PFSK-1 (cell line): ENCODE measurements at regions not wholly inside any gene's neighbourhood (a gene's known extent, or its start where the extent isn't known, plus 50 kb on each side); places are given as distances from the start of the nearest gene placed in this dataset.

ENCODE experiments used
- FOXP2 ChIP-seq: optimal IDR thresholded peaks from 2 replicates; pipeline ENCODE3; 2011; ENCODE audit warnings: borderline replicate concordance, control low read depth, inconsistent platforms; ENCODE audit not compliant: insufficient read depth; ENCODE audit errors: extremely low read length, extremely low read depth
- POLR2AphosphoS5 ChIP-seq: IDR thresholded peaks from 2 replicates; pipeline ENCODE4 v1.6.1; 2012; ENCODE audit warnings: low read depth, mild to moderate bottlenecking, control low read depth, low read length, moderate library complexity
- SIN3A ChIP-seq: IDR thresholded peaks from 2 replicates; pipeline ENCODE4 v1.6.1; 2012; ENCODE audit warnings: mild to moderate bottlenecking, low read length, moderate library complexity, borderline replicate concordance; ENCODE audit not compliant: insufficient read depth
- TAF1 ChIP-seq: IDR thresholded peaks from 2 replicates; pipeline ENCODE4 v1.6.1; 2012; ENCODE audit warnings: low read length, control low read depth, borderline replicate concordance; ENCODE audit not compliant: insufficient read depth
- TF ChIP-seq, protein P1 (sequence below), 2 experiments: IDR thresholded peaks; 2 replicates each; pipeline versions ENCODE4 v1.6.1 to v1.8.0; 2011 to 2012; ENCODE audit warnings: low read depth in 2 of 2, low read length in 2 of 2, control low read depth in 1 of 2, inconsistent platforms in 1 of 2, mild to moderate bottlenecking in 1 of 2, moderate library complexity in 1 of 2; ENCODE audit not compliant: insufficient read depth in 1 of 2

DNA sequence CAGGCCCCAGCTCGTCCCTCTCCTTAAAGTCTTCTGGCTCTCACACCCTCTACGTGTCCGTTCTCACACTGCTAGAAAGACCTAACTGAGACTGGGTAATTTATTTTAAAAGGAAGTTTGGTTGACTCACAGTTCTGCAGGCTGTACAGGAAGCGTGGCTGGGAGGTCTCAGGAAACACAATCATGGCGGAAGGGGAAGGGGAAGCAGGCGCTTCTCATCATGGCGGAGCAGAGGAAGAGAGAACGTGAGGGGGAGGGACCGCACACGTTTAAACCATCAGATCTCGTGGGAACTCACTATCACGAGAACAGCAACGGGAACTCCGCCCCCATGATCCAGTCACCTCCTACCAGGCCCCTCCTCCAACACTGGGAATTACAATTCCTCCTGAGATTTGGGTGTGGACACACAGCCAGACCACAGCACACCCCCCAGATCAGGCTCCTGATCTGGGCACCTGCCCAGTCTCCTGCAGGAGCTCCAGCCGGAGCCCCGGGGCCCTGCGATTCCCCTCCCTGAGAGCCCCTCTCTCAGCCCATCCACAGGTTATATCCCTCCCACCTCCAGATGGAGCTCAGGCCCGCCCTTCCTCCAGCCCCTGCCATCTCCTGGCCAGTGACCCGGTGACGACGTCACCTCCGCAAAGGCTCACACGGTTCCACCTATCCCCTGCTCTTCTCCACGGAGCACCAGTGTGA, 170.2 kb downstream of the BRD1 start:
- TF ChIP-seq, protein P1, sequence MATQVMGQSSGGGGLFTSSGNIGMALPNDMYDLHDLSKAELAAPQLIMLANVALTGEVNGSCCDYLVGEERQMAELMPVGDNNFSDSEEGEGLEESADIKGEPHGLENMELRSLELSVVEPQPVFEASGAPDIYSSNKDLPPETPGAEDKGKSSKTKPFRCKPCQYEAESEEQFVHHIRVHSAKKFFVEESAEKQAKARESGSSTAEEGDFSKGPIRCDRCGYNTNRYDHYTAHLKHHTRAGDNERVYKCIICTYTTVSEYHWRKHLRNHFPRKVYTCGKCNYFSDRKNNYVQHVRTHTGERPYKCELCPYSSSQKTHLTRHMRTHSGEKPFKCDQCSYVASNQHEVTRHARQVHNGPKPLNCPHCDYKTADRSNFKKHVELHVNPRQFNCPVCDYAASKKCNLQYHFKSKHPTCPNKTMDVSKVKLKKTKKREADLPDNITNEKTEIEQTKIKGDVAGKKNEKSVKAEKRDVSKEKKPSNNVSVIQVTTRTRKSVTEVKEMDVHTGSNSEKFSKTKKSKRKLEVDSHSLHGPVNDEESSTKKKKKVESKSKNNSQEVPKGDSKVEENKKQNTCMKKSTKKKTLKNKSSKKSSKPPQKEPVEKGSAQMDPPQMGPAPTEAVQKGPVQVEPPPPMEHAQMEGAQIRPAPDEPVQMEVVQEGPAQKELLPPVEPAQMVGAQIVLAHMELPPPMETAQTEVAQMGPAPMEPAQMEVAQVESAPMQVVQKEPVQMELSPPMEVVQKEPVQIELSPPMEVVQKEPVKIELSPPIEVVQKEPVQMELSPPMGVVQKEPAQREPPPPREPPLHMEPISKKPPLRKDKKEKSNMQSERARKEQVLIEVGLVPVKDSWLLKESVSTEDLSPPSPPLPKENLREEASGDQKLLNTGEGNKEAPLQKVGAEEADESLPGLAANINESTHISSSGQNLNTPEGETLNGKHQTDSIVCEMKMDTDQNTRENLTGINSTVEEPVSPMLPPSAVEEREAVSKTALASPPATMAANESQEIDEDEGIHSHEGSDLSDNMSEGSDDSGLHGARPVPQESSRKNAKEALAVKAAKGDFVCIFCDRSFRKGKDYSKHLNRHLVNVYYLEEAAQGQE (IDR thresholded peaks at IDR 0.05; ENCODE audit: insufficient read depth in 1 of 2, low read depth in 2 of 2, low read length in 2 of 2), result no peak
- TF ChIP-seq TAF1 (peak; percentile 43; the same call in 1 of the 2 replicates), POLR2AphosphoS5 (peak; percentile 59; the same call in 1 of the 2 replicates)

DNA sequence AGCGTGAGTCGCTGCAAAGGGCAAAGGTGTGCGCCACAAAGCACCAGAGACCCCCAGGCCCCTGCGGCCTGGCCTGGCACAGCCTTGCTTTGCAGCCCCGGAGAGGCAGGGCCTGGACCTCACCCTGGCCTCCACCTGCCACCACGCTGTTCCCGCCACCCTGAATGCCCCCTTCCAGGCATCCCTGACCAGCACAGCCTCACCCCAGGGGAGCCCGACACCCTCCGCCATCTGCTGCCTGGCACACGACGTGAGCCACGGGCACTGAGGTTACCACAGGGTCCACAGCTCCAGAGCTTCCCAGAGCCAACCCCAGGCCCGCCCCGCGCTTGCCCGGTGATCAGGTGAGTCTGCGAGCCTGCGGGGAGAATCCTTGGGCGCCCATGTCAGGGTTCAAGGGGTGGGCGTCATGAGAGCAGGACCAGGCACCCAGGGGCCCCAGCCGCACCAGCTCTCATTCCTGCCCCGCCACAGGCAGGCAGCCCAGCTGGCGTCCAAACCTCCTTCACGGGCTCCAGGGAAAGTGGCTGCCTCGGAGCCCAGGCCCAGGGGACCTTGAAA, 171.3 kb downstream of the BRD1 start:
- TF ChIP-seq, protein P1 (IDR thresholded peaks at IDR 0.05; ENCODE audit: insufficient read depth in 1 of 2, low read depth in 2 of 2, low read length in 2 of 2), result no peak
- no peak for TF ChIP-seq POLR2AphosphoS5
- TF ChIP-seq FOXP2, result no peak
- TF ChIP-seq SIN3A, result no peak
- TF ChIP-seq TAF1, result no peak

DNA sequence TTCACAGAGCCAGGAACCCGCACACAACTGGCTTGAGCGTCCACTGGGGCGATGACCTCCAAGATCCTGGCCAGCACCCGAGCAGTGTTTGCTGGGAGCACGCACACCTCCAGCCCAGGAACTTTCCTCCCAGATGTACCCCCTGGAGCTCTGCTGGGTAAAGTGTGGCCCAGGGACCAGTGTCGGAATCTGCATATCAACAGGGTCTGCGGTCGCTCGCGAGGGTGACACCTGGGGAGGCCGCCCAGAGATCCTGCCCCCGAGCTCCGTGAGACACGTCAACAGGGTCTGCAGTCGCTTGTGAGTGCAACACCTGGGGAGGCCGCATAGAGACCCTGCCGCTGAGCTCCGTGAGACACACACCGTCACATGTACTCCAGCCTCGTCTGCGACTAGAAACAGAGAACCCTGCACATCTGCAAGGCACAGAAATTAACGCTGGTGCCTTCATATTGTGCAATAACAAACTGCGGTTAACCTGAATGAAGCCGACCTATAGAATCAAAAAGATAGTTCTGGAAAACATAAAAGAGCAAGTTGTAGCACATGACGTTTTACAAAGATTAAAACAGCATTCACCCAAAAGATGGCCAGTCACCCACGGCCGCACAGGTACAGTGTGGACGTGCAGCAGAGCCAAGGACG, 172.4 kb downstream of the BRD1 start:
- TF ChIP-seq, protein P1 (IDR thresholded peaks at IDR 0.05; ENCODE audit: insufficient read depth in 1 of 2, low read depth in 2 of 2, low read length in 2 of 2), result no peak

DNA sequence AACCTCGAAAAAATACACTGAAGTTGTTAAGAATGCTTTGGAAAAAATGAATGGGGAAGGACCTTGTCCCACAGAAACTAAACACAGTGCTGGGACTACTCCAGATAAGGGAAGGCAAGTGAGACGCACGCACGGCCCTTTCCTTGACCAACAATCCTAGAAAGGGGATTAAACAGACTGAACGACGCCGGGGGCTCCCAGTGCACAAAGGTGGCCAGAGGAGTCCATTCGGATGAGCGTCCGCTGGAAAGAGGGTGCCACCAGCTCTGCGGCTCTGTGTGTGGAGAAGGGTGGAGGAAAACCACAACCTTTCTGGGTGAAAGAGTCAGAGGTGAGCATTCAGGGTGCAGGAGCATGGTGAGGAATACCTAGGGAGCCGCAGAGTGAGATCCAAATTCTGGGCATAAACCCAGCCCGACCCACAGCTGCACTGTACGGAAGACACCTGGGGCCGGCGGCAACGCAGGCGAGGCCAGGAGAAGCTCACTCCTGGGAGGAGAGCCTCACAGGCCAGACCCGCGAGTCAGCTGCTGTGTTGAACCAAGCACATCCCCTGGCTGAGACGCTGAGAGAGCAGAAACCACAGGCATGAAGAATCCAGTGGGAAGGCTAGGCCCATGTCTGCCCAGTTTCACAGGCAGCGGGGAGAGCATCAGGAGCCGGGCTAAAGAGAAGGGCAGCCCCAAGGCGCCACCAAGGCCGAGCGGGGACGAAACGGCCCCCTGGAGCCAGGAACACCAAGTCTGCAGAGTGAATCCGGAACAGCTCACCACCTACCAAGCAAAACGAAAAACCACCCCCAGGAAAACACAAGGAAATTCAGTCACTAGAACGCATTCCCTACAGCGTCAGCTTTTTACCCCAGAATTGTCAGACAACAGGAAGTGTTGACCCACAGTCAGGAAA, 177.1 kb downstream of the BRD1 start:
- TF ChIP-seq TAF1, result no peak
- TF ChIP-seq POLR2AphosphoS5, result no peak
- TF ChIP-seq SIN3A, result no peak
- TF ChIP-seq, protein P1 (IDR thresholded peaks at IDR 0.05; ENCODE audit: insufficient read depth in 1 of 2, low read depth in 2 of 2, low read length in 2 of 2), result no peak
- no peak for TF ChIP-seq FOXP2
